ENCODE measurements at regions not wholly inside any gene's neighbourhood (a gene's known extent, or its start where the extent isn't known, plus 50 kb on each side); places are given as distances from the start of the nearest gene placed in this dataset.

GRCh38 chr14:71426001-71426400 is 506.2 kb upstream of the RGS6 start:
- no peak for DNase-seq
- Mint-ChIP-seq H3K27ac (no peak overlapping the region), H3K9me3 (peaks cover 6 to 10% of the 10 kb centered on the region in 2 donors), H3K27me3 (ENCODE audit: low read depth in 2 of 2) (no peaks in the 10 kb centered on the region), H3K4me3 (no peak overlapping the region), H3K36me3 (peaks cover 39% of the 10 kb centered on the region), H3K4me1 (peaks cover 17 to 34% of the 10 kb centered on the region in 2 donors)
- ATAC-seq, result no peak
- Histone ChIP-seq H3K27me3 (ENCODE audit: control insufficient read depth, insufficient read depth, low read length) (no peaks in the 10 kb centered on the region), H3K36me3 (ENCODE audit: control insufficient read depth, insufficient read depth, low read length) (no peaks in the 10 kb centered on the region), H3K9me3 (ENCODE audit: control insufficient read depth, insufficient read depth, low read length) (no peaks in the 10 kb centered on the region), H3K27ac (ENCODE audit: low read length) (no peak overlapping the region), H3K4me1 (ENCODE audit: control insufficient read depth, insufficient read depth, low read length) (peaks cover 5% of the 10 kb centered on the region), H3K4me3 (ENCODE audit: low read length) (no peak overlapping the region)
- 100% methylated on average over 1 of the region's 2 CpGs for WGBS (ENCODE audit: insufficient coverage)
- no peak for TF ChIP-seq CTCF (IDR thresholded peaks at IDR 0.05)
- intact Hi-C loops (cut with micrococcal nuclease), result no loop called here

- TF ChIP-seq CTCF (IDR thresholded peaks at IDR 0.05), result no peak
- no peaks in the 10 kb centered on the region for H3K36me3 ChIP-seq (ENCODE audit: control insufficient read depth, insufficient read depth, low read length)
- H3K27me3 ChIP-seq (ENCODE audit: control insufficient read depth, insufficient read depth, low read length), result no peaks in the 10 kb centered on the region
- H3K9me3 Mint-ChIP-seq, result peaks cover 6 to 10% of the 10 kb centered on the region in 2 donors
- H3K27me3 Mint-ChIP-seq (ENCODE audit: low read depth in 2 of 2), result no peaks in the 10 kb centered on the region
- H3K4me3 ChIP-seq (ENCODE audit: low read length), result no peak overlapping the region
- ATAC-seq, result no peak
- H3K4me1 ChIP-seq (ENCODE audit: control insufficient read depth, insufficient read depth, low read length), result peaks cover 5% of the 10 kb centered on the region
- peaks cover 24% of the 10 kb centered on the region for H3K36me3 Mint-ChIP-seq
- H3K27ac Mint-ChIP-seq, result peak overlapping the region in 1 of 2 donors; percentile 65
- H3K4me3 Mint-ChIP-seq, result no peak overlapping the region
- no peaks in the 10 kb centered on the region for H3K9me3 ChIP-seq (ENCODE audit: control insufficient read depth, insufficient read depth, low read length)
- H3K4me1 Mint-ChIP-seq, result peaks cover 31 to 38% of the 10 kb centered on the region in 2 donors
- intact Hi-C loops (cut with micrococcal nuclease), result no loop called here
- no peak overlapping the region for H3K27ac ChIP-seq (ENCODE audit: low read length)
- no peak for DNase-seq
Measured at GRCh38 chr14:71429902-71430301, 502.3 kb upstream of the RGS6 start.

- intact Hi-C loops (cut with micrococcal nuclease), result no loop called here
- ATAC-seq (no peak), DNase-seq (no peak)
- H3K9me3 ChIP-seq (ENCODE audit: control insufficient read depth, insufficient read depth, low read length), result no peaks in the 10 kb centered on the region
- H3K4me3 ChIP-seq (ENCODE audit: low read length), result no peak overlapping the region
- peaks cover 20% of the 10 kb centered on the region for H3K36me3 Mint-ChIP-seq
- H3K4me1 ChIP-seq (ENCODE audit: control insufficient read depth, insufficient read depth, low read length), result peaks cover 5% of the 10 kb centered on the region
- H3K27ac Mint-ChIP-seq, result peak overlapping the region in 1 of 2 donors; percentile 65
- no peaks in the 10 kb centered on the region for H3K27me3 ChIP-seq (ENCODE audit: control insufficient read depth, insufficient read depth, low read length)
- no peaks in the 10 kb centered on the region for H3K27me3 Mint-ChIP-seq (ENCODE audit: low read depth in 2 of 2)
- no peaks in the 10 kb centered on the region for H3K36me3 ChIP-seq (ENCODE audit: control insufficient read depth, insufficient read depth, low read length)
- peaks cover 31 to 35% of the 10 kb centered on the region in 2 donors for H3K4me1 Mint-ChIP-seq
- H3K9me3 Mint-ChIP-seq, result peaks cover 4 to 7% of the 10 kb centered on the region in 2 donors
- H3K27ac ChIP-seq (ENCODE audit: low read length), result no peak overlapping the region
- WGBS (ENCODE audit: insufficient coverage), result 86% methylated on average over 2 of the region's 2 CpGs
- TF ChIP-seq CTCF (IDR thresholded peaks at IDR 0.05), result no peak
- H3K4me3 Mint-ChIP-seq, result no peak overlapping the region
Measured at GRCh38 chr14:71430321-71430677, 501.9 kb upstream of the RGS6 start.

- peak overlapping the region in 1 of 2 donors; percentile 65 for H3K27ac Mint-ChIP-seq
- 19% methylated on average over 1 of the region's 3 CpGs for WGBS (ENCODE audit: insufficient coverage)
- H3K4me3 Mint-ChIP-seq, result no peak overlapping the region
- H3K27me3 Mint-ChIP-seq (ENCODE audit: low read depth in 2 of 2), result no peaks in the 10 kb centered on the region
- H3K36me3 Mint-ChIP-seq, result peaks cover 15% of the 10 kb centered on the region
- no peak for TF ChIP-seq CTCF (IDR thresholded peaks at IDR 0.05)
- H3K4me1 Mint-ChIP-seq, result peaks cover 31 to 32% of the 10 kb centered on the region in 2 donors
- peaks cover 5% of the 10 kb centered on the region for H3K4me1 ChIP-seq (ENCODE audit: control insufficient read depth, insufficient read depth, low read length)
- H3K27ac ChIP-seq (ENCODE audit: low read length), result no peak overlapping the region
- no peaks in the 10 kb centered on the region for H3K9me3 ChIP-seq (ENCODE audit: control insufficient read depth, insufficient read depth, low read length)
- no peaks in the 10 kb centered on the region for H3K36me3 ChIP-seq (ENCODE audit: control insufficient read depth, insufficient read depth, low read length)
- H3K9me3 Mint-ChIP-seq, result peaks cover 4 to 6% of the 10 kb centered on the region in 2 donors
- intact Hi-C loops (cut with micrococcal nuclease), result no loop called here
- DNase-seq (no peak), ATAC-seq (peak in 1 of 3 donors; percentile 40)
- no peak overlapping the region for H3K4me3 ChIP-seq (ENCODE audit: low read length)
- H3K27me3 ChIP-seq (ENCODE audit: control insufficient read depth, insufficient read depth, low read length), result no peaks in the 10 kb centered on the region
Measured at GRCh38 chr14:71430678-71431376, 501.4 kb upstream of the RGS6 start.
